ENCODE measurements at regions not wholly inside any gene's neighbourhood (a gene's known extent, or its start where the extent isn't known, plus 50 kb on each side); places are given as distances from the start of the nearest gene placed in this dataset.

DNA sequence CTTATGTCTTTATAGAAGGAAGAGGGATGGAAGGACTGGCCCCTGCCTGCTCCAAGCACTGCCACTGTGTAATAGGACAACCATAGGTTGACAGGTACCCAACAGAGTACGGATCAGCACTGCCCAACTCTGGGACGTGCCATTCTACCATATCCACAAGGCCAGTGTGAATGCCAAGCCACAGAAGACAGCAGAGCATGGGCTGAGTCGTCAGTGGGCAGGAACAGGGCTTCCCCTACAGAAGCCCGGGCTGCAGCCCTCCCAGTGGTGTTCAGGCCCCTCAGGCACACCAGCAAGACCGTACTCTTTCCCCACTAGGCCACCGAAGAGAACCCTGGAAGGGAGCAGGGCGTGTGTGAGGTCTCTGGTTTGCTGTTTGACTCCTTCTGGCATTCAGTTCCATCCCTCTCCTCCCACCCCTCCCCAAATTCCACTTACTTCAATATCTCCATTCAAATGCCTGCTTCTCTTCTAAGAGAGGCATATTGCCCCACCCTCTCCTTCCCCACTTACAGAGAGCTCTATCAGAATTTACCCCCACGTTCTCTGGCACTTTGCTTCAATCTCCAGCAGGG, 209.4 kb downstream of the FOXO1 start:
- Histone ChIP-seq H3K4me1 (ENCODE audit: insufficient read depth) (no peaks in the 10 kb centered on the region), H3K27me3 (no peaks in the 10 kb centered on the region), H3K9me3 (no peaks in the 10 kb centered on the region), H3K27ac (no peak overlapping the region), H3K4me3 (no peak overlapping the region), H3K36me3 (no peaks in the 10 kb centered on the region)
- DNase-seq, result no peak
- TF ChIP-seq EP300 (IDR thresholded peaks at IDR 0.05) (no peak), POLR2A (IDR thresholded peaks at IDR 0.05) (no peak)
- TF ChIP-seq, protein P1, sequence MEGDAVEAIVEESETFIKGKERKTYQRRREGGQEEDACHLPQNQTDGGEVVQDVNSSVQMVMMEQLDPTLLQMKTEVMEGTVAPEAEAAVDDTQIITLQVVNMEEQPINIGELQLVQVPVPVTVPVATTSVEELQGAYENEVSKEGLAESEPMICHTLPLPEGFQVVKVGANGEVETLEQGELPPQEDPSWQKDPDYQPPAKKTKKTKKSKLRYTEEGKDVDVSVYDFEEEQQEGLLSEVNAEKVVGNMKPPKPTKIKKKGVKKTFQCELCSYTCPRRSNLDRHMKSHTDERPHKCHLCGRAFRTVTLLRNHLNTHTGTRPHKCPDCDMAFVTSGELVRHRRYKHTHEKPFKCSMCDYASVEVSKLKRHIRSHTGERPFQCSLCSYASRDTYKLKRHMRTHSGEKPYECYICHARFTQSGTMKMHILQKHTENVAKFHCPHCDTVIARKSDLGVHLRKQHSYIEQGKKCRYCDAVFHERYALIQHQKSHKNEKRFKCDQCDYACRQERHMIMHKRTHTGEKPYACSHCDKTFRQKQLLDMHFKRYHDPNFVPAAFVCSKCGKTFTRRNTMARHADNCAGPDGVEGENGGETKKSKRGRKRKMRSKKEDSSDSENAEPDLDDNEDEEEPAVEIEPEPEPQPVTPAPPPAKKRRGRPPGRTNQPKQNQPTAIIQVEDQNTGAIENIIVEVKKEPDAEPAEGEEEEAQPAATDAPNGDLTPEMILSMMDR (IDR thresholded peaks at IDR 0.05), result no peak
- intact Hi-C loops (cut with DNase I), result no loop called here
- 76 to 90% (median 81%) methylated on average over 8 of the region's 8 CpGs for WGBS, 3 donors

DNA sequence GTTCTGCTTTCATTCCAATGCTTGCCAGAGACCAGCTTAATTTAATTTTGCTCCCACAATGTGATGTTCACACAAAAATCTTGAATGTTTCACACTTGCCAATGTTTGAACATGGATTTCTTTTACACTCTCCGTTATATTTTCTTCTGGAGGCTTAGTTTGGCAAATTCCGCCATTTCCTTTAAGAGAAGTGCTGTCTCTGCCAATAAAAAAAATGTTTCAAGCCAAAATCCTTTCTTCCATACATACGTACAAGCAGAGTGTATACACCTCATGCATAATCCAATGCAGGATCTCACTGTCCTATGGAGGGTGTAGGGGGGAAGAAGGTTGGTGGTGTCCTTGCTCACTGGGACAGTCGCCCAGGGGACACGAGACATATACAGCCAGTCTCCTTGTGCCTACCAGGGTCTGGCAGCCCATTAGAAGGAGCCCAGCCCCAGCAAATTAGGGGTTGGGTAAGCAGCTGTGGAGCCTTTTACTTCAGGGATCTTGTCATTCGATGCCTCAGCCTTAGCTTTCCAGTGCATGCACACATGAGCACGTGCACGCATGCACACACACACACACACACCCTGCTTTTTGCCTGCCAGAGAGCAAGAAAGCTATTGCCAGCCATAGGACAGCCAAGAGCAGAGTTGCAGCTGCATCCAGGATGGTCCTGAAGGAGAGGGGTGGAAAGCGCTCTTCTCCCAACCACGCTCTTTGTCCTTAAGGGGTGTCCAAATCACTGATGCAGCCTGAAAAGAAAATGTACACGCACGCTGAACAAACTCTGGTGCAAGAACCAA, 208.3 kb downstream of the FOXO1 start:
- intact Hi-C loops (cut with DNase I), result no loop called here
- DNase-seq, result no peak
- H3K27ac ChIP-seq, result no peak overlapping the region
- H3K9me3 ChIP-seq, result no peaks in the 10 kb centered on the region
- no peaks in the 10 kb centered on the region for H3K27me3 ChIP-seq
- H3K4me3 ChIP-seq, result no peak overlapping the region
- no peaks in the 10 kb centered on the region for H3K36me3 ChIP-seq
- TF ChIP-seq, protein P1 (IDR thresholded peaks at IDR 0.05), result no peak
- TF ChIP-seq POLR2A (IDR thresholded peaks at IDR 0.05) (no peak), EP300 (IDR thresholded peaks at IDR 0.05) (no peak)
- WGBS, 3 donors, result 92 to 97% (median 94%) methylated on average over 12 of the region's 12 CpGs
- no peaks in the 10 kb centered on the region for H3K4me1 ChIP-seq (ENCODE audit: insufficient read depth)

DNA sequence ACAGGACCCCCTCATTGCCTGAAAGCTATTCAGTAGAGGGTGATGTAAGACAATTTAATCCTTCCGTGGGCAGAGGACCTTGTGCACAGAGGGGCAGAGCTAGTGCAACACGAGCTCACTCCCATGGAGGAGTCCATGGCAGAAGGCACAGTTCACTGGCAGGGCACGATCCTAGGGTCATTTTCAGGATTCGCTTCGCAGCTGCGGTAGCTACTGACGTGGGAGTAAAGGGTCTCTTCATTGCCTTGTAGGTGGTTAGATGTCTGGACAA, 207.8 kb downstream of the FOXO1 start:
- no peaks in the 10 kb centered on the region for H3K27me3 ChIP-seq
- H3K36me3 ChIP-seq, result no peaks in the 10 kb centered on the region
- intact Hi-C loops (cut with DNase I), result no loop called here
- H3K27ac ChIP-seq, result no peak overlapping the region
- TF ChIP-seq EP300 (IDR thresholded peaks at IDR 0.05) (no peak), POLR2A (IDR thresholded peaks at IDR 0.05) (no peak)
- TF ChIP-seq, protein P1 (IDR thresholded peaks at IDR 0.05), result no peak
- no peak for DNase-seq
- no peak overlapping the region for H3K4me3 ChIP-seq
- no peaks in the 10 kb centered on the region for H3K4me1 ChIP-seq (ENCODE audit: insufficient read depth)
- no peaks in the 10 kb centered on the region for H3K9me3 ChIP-seq
- 85 to 88% (median 85%) methylated on average over 7 of the region's 7 CpGs for WGBS, 3 donors

DNA sequence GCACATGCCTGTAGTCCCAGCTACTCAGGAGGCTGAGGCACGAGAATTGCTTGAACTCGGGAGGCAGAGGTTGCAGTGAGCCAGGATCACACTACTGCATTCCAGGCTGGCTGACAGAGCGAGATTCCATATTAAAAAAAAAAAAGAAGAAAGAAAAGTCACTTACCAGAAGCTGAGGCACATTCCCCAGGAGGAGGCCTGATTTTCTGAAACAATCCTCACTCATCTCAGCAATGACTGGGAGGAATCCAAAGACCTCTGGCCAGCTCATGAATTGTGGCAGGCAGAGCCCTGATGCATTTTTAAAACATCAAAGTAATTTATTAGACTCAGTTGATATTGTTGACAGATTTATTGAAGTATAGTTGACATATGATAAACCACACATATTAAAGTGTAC, 206.3 kb downstream of the FOXO1 start:
- H3K27me3 ChIP-seq, result no peaks in the 10 kb centered on the region
- TF ChIP-seq POLR2A (IDR thresholded peaks at IDR 0.05), result no peak
- no peak for TF ChIP-seq EP300 (IDR thresholded peaks at IDR 0.05)
- TF ChIP-seq, protein P1 (IDR thresholded peaks at IDR 0.05), result no peak
- H3K4me3 ChIP-seq, result no peak overlapping the region
- no peak for DNase-seq
- H3K9me3 ChIP-seq, result no peaks in the 10 kb centered on the region
- intact Hi-C loops (cut with DNase I), result no loop called here
- H3K27ac ChIP-seq, result no peak overlapping the region
- 74 to 89% (median 80%) methylated on average over 3 of the region's 3 CpGs for WGBS, 3 donors
- H3K36me3 ChIP-seq, result no peaks in the 10 kb centered on the region
- H3K4me1 ChIP-seq (ENCODE audit: insufficient read depth), result no peaks in the 10 kb centered on the region
